Body of pancreas (tissue), 4 donors: ENCODE measurements at regions not wholly inside any gene's neighbourhood (a gene's known extent, or its start where the extent isn't known, plus 50 kb on each side); places are given as distances from the start of the nearest gene placed in this dataset.

Experiments
- POLR2A ChIP-seq, 3 donors: fragments of 450-650 bp; IDR thresholded peaks; one replicate each; pipeline ENCODE4 v1.6.1; 2016; ENCODE audit warnings: antibody characterized with exemption in 3 of 3, mild to moderate bottlenecking in 2 of 3
- TF ChIP-seq, protein P1 (sequence below), 7 experiments: fragments of 450-650 bp in 4 of 7; fragments of 200-600 bp in 3 of 7; sonication (generic) in 3 of 7; IDR thresholded peaks; one replicate each; pipeline ENCODE4 v1.5.1; 2016 to 2019; ENCODE audit warnings: antibody characterized with exemption in 7 of 7

DNA sequence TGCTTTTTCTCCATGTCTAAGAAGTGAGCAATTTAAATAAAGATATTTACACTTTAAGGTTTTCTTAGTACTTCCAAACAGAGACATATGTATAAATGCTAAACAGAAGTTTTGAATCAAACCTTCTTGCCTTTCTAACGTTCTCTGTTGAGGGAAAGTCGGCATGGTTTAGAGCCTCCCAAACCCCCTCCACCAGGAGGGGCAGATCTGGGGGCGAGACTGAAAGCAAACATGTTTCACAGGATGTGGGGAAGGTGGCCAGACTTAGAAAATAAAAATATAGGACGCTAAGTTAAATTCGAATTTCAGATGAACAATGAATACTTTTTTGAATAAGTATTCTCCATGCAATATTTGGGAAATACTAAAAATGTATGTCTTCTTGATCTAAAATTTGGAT lies 208.3 kb upstream of the SHH start:
- TF ChIP-seq POLR2A (IDR thresholded peaks at IDR 0.05): no peak
- TF ChIP-seq, protein P1, sequence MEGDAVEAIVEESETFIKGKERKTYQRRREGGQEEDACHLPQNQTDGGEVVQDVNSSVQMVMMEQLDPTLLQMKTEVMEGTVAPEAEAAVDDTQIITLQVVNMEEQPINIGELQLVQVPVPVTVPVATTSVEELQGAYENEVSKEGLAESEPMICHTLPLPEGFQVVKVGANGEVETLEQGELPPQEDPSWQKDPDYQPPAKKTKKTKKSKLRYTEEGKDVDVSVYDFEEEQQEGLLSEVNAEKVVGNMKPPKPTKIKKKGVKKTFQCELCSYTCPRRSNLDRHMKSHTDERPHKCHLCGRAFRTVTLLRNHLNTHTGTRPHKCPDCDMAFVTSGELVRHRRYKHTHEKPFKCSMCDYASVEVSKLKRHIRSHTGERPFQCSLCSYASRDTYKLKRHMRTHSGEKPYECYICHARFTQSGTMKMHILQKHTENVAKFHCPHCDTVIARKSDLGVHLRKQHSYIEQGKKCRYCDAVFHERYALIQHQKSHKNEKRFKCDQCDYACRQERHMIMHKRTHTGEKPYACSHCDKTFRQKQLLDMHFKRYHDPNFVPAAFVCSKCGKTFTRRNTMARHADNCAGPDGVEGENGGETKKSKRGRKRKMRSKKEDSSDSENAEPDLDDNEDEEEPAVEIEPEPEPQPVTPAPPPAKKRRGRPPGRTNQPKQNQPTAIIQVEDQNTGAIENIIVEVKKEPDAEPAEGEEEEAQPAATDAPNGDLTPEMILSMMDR (IDR thresholded peaks at IDR 0.05): no peak
